Keratinocyte (primary cell): ENCODE measurements at regions not wholly inside any gene's neighbourhood (a gene's known extent, or its start where the extent isn't known, plus 50 kb on each side); places are given as distances from the start of the nearest gene placed in this dataset.

ENCODE experiments used
- CTCF ChIP-seq, 3 experiments: IDR thresholded peaks in 1 of 3; conservative IDR thresholded peaks in 1 of 3; optimal IDR thresholded peaks in 1 of 3; 2 replicates in 2 of 3; 3 replicates in 1 of 3; pipeline versions ENCODE3 to v1.5.1; 2011; ENCODE audit warnings: low read length in 3 of 3, mild to moderate bottlenecking in 3 of 3, moderate library complexity in 2 of 3, control low read depth in 1 of 3, inconsistent platforms in 1 of 3; ENCODE audit not compliant: insufficient read depth in 2 of 3; ENCODE audit errors: extremely low read depth in 1 of 3
- EZH2 ChIP-seq: IDR thresholded peaks from one replicate; pipeline ENCODE4 v1.6.1; 2012; ENCODE audit warnings: inconsistent platforms, mild to moderate bottlenecking, low read length, moderate library complexity

- TF ChIP-seq CTCF (optimal IDR thresholded peaks at IDR 0.05 in 1 of 3, IDR thresholded peaks at IDR 0.05 in 1 of 3, conservative IDR thresholded peaks at IDR 0.05 in 1 of 3; ENCODE audit: extremely low read depth in 1 of 3, insufficient read depth in 2 of 3, low read length in 3 of 3): no peak
- TF ChIP-seq EZH2: no peak
Observed at GRCh38 chr4:79182209-79182608, 143.7 kb downstream of the NAA11 start.
